ENCODE measurements at regions not wholly inside any gene's neighbourhood (a gene's known extent, or its start where the extent isn't known, plus 50 kb on each side); places are given as distances from the start of the nearest gene placed in this dataset.

GRCh38 chr12:92537290-92537960 lies 165.4 kb upstream of the PLEKHG7 start:
- no peak for DNase-seq (ENCODE audit: low read depth in 2 of 2)

DNA sequence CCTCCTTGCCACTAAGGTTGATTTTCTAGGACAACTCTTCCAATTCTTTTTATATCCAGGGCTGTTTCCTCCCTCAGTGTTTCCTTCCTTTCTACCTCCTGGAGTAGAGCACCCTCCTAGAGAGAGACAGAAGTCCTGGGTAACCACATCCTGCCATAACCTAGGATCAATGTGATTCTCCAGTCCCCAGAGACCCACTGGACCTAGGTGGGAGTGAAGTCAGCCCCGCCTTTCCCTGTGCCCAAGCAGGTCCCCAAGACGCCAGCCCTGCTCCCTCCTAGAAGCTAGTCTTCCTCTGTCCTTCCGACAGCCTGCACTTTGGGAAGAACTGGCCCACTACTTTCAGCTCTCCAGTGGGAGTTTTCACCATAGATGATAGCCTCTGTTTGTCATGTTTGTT lies 166.8 kb upstream of the PLEKHG7 start:
- DNase-seq (ENCODE audit: low read depth in 2 of 2), result no peak

DNA sequence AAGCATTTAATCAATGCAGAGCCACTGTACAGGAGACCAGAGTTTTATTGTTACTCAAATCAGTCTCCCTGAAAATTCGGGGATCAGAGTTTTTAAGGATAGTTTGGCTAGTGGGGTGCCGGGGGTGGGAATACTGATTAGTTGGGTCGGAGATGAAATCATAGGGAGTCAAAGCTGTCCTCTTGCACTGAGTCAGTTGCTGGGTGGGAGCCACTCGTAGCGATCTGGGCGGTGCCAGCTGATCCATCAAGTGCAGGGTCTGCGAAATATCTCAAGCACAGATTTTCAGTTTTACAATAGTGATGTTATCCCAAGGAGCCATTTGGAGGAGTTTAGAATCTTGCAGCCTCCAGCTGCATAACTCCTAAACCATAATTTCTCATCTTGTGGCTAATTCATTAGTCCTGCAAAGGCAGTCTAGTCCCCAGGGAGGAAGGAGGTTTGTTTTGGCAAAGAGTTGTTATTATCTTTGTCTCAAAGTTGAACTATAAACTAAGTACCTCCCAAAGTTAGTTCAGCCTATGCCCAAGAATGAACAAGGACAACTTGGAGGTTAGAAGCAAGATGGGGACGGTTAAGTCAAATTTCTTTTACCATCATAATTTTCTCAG lies 169.4 kb upstream of the PLEKHG7 start:
- no peak for DNase-seq (ENCODE audit: low read depth in 2 of 2)

- DNase-seq (ENCODE audit: low read depth in 2 of 2), result no peak
Measured at GRCh38 chr12:92530706-92531105, 172.1 kb upstream of the PLEKHG7 start.

- no peak for DNase-seq (ENCODE audit: low read depth in 2 of 2)
Measured at GRCh38 chr12:92529944-92530343, 172.8 kb upstream of the PLEKHG7 start.

GRCh38 chr12:92528586-92528985 lies 174.2 kb upstream of the PLEKHG7 start:
- no peak for DNase-seq (ENCODE audit: low read depth in 2 of 2)

GRCh38 chr12:92528097-92528496 lies 174.7 kb upstream of the PLEKHG7 start:
- no peak for DNase-seq (ENCODE audit: low read depth in 2 of 2)

GRCh38 chr12:92524489-92524888 lies 178.3 kb upstream of the PLEKHG7 start:
- no peak for DNase-seq (ENCODE audit: low read depth in 2 of 2)

DNA sequence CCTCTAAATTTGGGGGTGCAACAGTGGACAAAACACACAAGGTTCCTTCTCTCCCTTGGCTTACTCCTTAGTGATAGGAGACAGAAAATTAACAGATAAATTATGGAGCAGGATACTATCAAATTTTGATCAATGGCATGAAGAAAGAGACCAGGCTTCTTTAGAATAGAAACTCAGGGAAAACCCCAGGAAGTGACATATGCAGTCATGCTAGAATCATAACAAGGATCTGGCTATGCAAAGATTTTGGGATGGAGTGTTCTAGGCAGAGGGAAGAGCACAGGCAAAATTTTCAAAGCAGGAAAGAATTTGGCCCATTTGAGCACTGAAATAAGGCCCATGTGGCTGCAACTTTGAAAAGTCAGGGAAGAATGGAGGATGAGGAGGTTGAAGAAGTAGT lies 182.3 kb upstream of the PLEKHG7 start:
- no peak for DNase-seq (ENCODE audit: low read depth in 2 of 2)

DNA sequence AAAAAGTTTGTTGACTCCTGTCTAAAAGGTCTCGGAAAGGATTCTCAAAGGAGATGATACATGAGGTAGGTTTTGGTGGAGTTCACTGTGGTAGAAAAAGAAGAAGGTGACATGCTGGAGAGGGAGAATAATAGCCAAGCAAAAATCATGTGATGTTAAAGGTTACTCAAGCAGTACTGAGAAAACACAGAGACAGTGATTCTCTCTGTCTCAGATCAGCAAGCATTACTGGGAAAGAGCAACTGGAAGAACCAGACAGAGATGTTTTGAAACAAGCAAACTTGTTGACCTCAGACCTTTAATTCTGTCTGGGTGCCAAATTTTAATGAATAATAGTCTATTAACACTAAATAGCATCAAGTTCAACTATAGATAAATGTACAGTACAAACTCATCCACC lies 183.5 kb upstream of the PLEKHG7 start:
- no peak for DNase-seq (ENCODE audit: low read depth in 2 of 2)

DNA sequence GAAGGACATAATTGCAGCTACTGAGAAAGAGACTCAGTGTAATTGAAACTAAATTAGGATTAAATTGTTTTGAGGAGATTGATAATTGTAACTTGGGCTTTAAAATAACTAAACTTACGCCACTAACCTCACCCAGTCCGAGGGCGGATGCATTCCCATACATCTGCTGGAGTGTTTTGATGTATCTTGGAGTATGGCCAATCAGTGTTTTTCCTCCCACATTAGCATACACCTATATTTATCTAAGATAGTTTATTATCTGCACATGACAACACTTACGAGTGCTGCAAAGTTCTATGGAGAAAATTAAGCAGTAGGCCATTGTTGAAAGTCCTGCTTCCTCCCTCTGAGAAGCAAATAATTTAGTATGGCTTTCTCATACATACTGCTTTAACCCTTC lies 184.7 kb upstream of the PLEKHG7 start:
- no peak for DNase-seq (ENCODE audit: low read depth in 2 of 2)

GRCh38 chr12:92516277-92516600 lies 186.6 kb upstream of the PLEKHG7 start:
- no peak for DNase-seq (ENCODE audit: low read depth in 2 of 2)

GRCh38 chr12:92513231-92513730 lies 189.5 kb upstream of the PLEKHG7 start:
- no peak for DNase-seq (ENCODE audit: low read depth in 2 of 2)

DNA sequence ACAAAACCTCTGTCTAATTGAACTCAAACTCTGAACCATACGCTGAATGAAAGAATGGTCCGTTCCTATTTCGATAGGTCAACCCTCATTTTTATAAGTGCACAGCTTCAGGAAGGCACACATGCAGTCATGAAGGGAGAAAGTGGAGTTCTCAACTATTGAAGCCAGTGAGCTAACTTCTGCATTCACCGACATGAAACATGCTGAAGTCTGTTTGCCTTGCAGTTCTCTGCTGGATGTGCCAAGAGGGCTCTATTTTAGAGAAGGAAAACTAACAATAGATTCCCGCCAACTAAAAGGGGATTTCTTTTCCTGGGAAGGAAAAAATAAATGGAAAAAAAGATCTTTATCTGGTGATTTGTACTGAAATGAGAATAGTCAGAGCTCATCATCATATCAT lies 191.0 kb upstream of the PLEKHG7 start:
- DNase-seq (ENCODE audit: low read depth in 2 of 2), result no peak

DNA sequence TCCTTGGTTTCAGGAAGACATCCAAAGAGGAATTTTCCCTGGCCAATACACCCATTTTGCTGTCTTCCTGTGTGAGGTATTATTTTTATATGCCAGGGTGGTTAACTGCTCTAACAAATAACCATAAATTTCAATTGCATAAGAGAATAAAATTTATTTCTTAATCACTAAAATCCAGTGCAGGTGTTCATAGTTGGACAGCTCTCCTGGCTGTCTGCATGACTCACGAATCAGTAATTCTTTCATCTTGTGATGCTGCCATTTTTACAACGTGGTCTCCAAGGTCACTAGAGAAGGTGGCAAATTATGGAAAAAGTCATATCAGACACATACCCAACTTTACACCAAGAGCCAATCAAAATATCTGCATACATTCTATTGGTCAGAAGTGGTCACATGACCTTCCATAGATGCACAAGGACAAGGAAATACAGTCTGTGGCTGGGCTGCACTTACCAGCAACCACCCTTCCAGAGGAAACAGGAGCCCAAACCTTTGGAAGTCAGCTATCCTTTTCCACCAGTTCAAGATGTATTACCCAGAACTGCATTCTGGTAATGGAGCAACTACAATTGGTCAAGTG lies 193.5 kb upstream of the PLEKHG7 start:
- no peak for DNase-seq (ENCODE audit: low read depth in 2 of 2)

DNA sequence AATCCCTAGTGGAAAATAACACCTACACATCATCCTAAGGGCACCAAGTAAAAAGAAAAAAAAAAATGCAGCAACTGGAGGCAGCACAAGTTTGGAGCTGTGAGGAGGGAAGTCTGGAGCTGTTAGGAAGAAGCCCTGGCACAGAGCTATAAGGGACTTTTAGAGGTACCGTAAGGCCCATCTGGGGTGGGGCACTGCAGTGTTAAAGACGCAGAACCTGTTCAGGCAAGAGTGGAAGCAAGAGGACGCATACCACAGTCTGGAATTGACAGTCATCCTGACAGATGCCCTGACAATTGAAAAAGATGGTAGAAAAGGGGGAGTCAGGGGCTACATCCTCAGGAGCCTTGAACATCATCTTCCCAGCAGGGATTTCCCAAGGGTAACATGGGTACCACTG lies 195.9 kb upstream of the PLEKHG7 start:
- DNase-seq (ENCODE audit: low read depth in 2 of 2), result no peak

- no peak for DNase-seq (ENCODE audit: low read depth in 2 of 2)
Measured at GRCh38 chr12:92506460-92506859, 196.3 kb upstream of the PLEKHG7 start.

DNA sequence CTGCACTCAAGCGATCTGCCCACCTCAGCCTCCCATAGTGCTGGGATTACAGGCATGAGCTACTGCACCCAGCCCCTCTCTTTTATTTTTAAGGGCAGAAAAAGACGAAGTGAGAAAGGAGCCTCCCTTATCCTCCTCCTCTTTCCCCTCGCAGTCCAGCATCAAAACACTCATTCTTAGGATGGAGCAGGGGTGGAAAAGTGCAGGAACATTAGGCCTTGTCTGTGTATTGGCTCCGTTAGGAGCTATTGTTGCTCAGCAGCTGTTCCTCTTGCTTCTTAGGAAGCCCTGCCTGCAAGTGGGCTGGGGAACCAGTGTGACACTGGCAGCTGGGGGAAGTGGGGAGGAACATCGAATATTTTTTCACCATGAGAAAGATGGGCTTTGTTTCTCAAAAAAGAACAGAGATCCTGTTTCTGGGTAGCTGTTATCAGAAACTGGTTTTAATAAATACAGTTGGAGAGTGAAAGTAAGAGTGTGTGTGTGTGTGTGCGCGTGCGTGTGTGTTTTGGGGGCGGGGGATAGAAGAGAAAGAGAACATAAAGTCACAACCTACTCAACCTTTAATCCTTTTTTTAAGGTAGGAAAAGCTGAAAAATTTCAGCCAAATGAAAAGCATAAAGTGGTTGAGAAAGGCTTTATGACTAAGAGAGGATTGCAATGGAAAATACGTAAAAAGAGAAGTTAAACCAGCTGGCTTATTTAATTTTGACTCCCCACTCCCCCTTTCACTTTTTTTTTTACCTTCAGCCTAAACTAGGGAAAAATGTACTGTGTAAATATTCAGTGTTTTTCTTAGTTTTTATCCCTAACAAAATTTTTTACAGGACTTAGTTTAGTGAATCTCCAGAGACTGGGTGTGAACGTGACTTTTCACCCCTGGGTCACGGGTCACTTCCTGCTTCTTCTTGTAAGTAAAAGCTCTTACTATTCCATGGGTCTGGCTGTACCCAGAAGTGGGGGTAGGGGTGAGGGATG lies 197.2 kb upstream of the PLEKHG7 start:
- peak; percentile 14 to 40 for DNase-seq (ENCODE audit: low read depth in 2 of 2)

- no peak for DNase-seq (ENCODE audit: low read depth in 2 of 2)
Measured at GRCh38 chr12:92504594-92504981, 198.2 kb upstream of the PLEKHG7 start.

DNA sequence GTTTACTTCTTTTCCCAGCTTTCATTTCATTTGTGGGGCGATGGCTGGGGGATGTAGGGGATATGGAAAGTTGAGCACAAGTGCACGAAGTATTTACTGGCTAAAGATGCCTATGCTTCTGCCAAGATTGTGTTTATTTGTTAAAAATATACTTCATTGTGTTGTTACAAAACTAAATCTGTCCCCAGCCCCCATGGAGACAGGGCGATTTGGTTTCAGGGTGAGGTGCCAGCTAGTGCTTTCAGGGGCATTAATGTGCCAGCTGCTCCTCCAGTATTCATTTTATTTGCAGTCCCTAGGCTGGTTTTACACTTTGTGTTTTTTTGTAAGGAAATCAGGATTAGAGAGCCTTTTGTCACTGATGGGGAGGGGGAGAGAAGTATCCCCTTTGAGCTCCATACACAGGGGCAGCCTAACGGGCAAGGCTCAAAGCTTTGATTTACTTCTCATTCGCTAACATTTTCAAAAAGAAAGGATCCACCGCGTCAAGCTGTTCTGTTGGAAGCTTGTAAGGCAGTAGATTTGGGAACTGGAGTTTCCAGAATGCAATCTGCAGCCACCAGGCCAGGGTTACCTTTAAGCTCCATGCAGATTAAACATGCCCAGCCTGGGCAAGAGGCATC lies 198.7 kb upstream of the PLEKHG7 start:
- DNase-seq (ENCODE audit: low read depth in 2 of 2), result no peak
